Hepatocyte (in vitro differentiated cells): ENCODE measurements at regions not wholly inside any gene's neighbourhood (a gene's known extent, or its start where the extent isn't known, plus 50 kb on each side); places are given as distances from the start of the nearest gene placed in this dataset.

ENCODE experiments used
- EZH2 ChIP-seq: fragments of 200-600 bp; sonication (generic); IDR thresholded peaks from 2 replicates; pipeline ENCODE4 v1.6.1; 2016; ENCODE audit warnings: antibody characterized with exemption, mild to moderate bottlenecking, borderline replicate concordance
- EZH2phosphoT487 ChIP-seq: fragments of 200-600 bp; sonication (generic); IDR thresholded peaks from one replicate; pipeline ENCODE4 v1.6.1; 2018; ENCODE audit warnings: antibody characterized with exemption, mild to moderate bottlenecking, low read depth, moderate library complexity; ENCODE audit not compliant: unreplicated experiment, severe bottlenecking
- TF ChIP-seq, protein P1 (sequence below): fragments of 200-600 bp; sonication (generic); IDR thresholded peaks from 2 replicates; pipeline ENCODE4 v1.5.1; 2016; ENCODE audit warnings: antibody characterized with exemption, mild to moderate bottlenecking; ENCODE audit not compliant: poor library complexity

DNA sequence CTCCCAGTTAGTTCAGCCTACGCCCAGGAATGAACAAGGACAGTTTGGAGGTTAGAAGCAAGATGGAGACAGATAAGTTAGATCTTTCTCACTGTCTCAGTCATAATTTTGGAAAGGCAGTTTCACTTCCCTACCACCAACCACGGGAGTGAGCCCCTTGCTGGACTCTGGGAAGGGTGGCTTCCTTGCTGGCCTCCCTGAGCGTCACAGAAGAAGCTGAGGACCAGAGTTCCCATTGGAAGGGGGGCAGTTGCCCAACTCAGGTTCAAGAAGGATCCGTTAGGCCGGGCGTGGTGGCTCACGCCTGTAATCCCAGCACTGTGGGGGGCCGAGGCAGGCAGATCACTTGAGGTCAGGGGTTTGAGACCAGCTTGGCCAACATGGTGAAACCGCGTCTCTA is 106.2 kb upstream of the MAX start:
- TF ChIP-seq, protein P1, sequence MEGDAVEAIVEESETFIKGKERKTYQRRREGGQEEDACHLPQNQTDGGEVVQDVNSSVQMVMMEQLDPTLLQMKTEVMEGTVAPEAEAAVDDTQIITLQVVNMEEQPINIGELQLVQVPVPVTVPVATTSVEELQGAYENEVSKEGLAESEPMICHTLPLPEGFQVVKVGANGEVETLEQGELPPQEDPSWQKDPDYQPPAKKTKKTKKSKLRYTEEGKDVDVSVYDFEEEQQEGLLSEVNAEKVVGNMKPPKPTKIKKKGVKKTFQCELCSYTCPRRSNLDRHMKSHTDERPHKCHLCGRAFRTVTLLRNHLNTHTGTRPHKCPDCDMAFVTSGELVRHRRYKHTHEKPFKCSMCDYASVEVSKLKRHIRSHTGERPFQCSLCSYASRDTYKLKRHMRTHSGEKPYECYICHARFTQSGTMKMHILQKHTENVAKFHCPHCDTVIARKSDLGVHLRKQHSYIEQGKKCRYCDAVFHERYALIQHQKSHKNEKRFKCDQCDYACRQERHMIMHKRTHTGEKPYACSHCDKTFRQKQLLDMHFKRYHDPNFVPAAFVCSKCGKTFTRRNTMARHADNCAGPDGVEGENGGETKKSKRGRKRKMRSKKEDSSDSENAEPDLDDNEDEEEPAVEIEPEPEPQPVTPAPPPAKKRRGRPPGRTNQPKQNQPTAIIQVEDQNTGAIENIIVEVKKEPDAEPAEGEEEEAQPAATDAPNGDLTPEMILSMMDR, result no peak
- TF ChIP-seq EZH2phosphoT487 (no peak), EZH2 (no peak)
